NT2/D1 (cell line): ENCODE measurements at regions not wholly inside any gene's neighbourhood (a gene's known extent, or its start where the extent isn't known, plus 50 kb on each side); places are given as distances from the start of the nearest gene placed in this dataset.
A peak's percentile ranks its signal among the peaks of the same experiment; 100 is the strongest.

Experiments used
- DNase-seq: peaks from one replicate; pipeline ENCODE4 v3.0.0-alpha.2; 2011; ENCODE audit warnings: low read depth, low spot score
- H3K27me3 ChIP-seq: 2 replicates; pipeline ENCODE4 v1.6.0; 2011; ENCODE audit warnings: mild to moderate bottlenecking; ENCODE audit not compliant: insufficient read length, insufficient read depth
- H3K36me3 ChIP-seq: 2 replicates; pipeline ENCODE4 v1.6.1; 2011; ENCODE audit warnings: mild to moderate bottlenecking, low read length, mixed read lengths; ENCODE audit not compliant: insufficient read depth, insufficient read length
- H3K4me1 ChIP-seq: 2 replicates; pipeline ENCODE4 v1.5.1; 2011; ENCODE audit not compliant: insufficient read depth, insufficient read length
- H3K4me3 ChIP-seq: 2 replicates; pipeline ENCODE4 v1.5.1; 2011; ENCODE audit warnings: low read depth; ENCODE audit not compliant: insufficient read length
- H3K9ac ChIP-seq: 2 replicates; pipeline ENCODE4 v1.6.0; 2011; ENCODE audit warnings: low read depth; ENCODE audit not compliant: insufficient read length
- H3K9me3 ChIP-seq: 2 replicates; pipeline ENCODE4 v1.5.1; 2011; ENCODE audit warnings: mild to moderate bottlenecking, low read length; ENCODE audit not compliant: insufficient read depth
- SUZ12 ChIP-seq: IDR thresholded peaks from 2 replicates; pipeline ENCODE4 v1.6.1; 2011; ENCODE audit not compliant: insufficient read length, insufficient read depth; ENCODE audit errors: extremely low read depth
- YY1 ChIP-seq: IDR thresholded peaks from 2 replicates; pipeline ENCODE4 v1.6.1; 2011; ENCODE audit not compliant: insufficient read length, insufficient read depth
- ZNF274 ChIP-seq: IDR thresholded peaks from 2 replicates; pipeline ENCODE4 v1.6.1; 2011; ENCODE audit warnings: mild to moderate bottlenecking, low read depth, low read length

- TF ChIP-seq ZNF274 (no peak), YY1 (no peak), SUZ12 (no peak)
Measured at GRCh38 chr9:135259273-135259672, 171.8 kb downstream of the OLFM1 start.

GRCh38 chr9:135260221-135261180, 173.0 kb downstream of the OLFM1 start:
- DNase-seq: peak; percentile 38
- no peaks in the 10 kb centered on the region for H3K36me3 ChIP-seq
- peaks cover 8% of the 10 kb centered on the region for H3K4me1 ChIP-seq
- H3K9me3 ChIP-seq: no peaks in the 10 kb centered on the region
- TF ChIP-seq SUZ12 (no peak), ZNF274 (no peak), YY1 (no peak)
- H3K27me3 ChIP-seq: peaks cover 9% of the 10 kb centered on the region
- H3K4me3 ChIP-seq: no peak overlapping the region
- H3K9ac ChIP-seq: peak overlapping the region; percentile 52

More at GRCh38 chr9:135259273-135259672, 171.8 kb downstream of the OLFM1 start:
- Histone ChIP-seq H3K4me1 (peaks cover 17% of the 10 kb centered on the region), H3K9me3 (no peaks in the 10 kb centered on the region), H3K27me3 (peaks cover 7% of the 10 kb centered on the region), H3K9ac (no peak overlapping the region), H3K4me3 (no peak overlapping the region), H3K36me3 (no peaks in the 10 kb centered on the region)
- no peak for DNase-seq

GRCh38 chr9:135262248-135262647, 174.8 kb downstream of the OLFM1 start:
- Histone ChIP-seq H3K36me3 (no peaks in the 10 kb centered on the region), H3K4me1 (peaks cover 5% of the 10 kb centered on the region), H3K9me3 (no peaks in the 10 kb centered on the region), H3K4me3 (no peak overlapping the region), H3K9ac (no peak overlapping the region), H3K27me3 (peaks cover 9% of the 10 kb centered on the region)
- TF ChIP-seq YY1 (no peak), SUZ12 (no peak), ZNF274 (no peak)
- DNase-seq: no peak

GRCh38 chr9:135263511-135263910, 176.0 kb downstream of the OLFM1 start:
- Histone ChIP-seq H3K9ac (no peak overlapping the region), H3K27me3 (peaks cover 9% of the 10 kb centered on the region), H3K4me1 (peaks cover 5% of the 10 kb centered on the region), H3K9me3 (no peaks in the 10 kb centered on the region), H3K4me3 (no peak overlapping the region), H3K36me3 (no peaks in the 10 kb centered on the region)
- DNase-seq: no peak
- TF ChIP-seq ZNF274: no peak
- no peak for TF ChIP-seq YY1

GRCh38 chr9:135265931-135266330, 178.5 kb downstream of the OLFM1 start:
- peaks cover 16% of the 10 kb centered on the region for H3K4me1 ChIP-seq
- H3K9me3 ChIP-seq: no peaks in the 10 kb centered on the region
- no peaks in the 10 kb centered on the region for H3K36me3 ChIP-seq
- TF ChIP-seq SUZ12: no peak
- H3K4me3 ChIP-seq: no peak overlapping the region
- H3K27me3 ChIP-seq: peaks cover 6% of the 10 kb centered on the region
- no peak overlapping the region for H3K9ac ChIP-seq
- DNase-seq: no peak

GRCh38 chr9:135267191-135267809, 179.8 kb downstream of the OLFM1 start:
- no peak for DNase-seq
- Histone ChIP-seq H3K27me3 (peaks cover 2% of the 10 kb centered on the region), H3K9me3 (no peaks in the 10 kb centered on the region), H3K36me3 (no peaks in the 10 kb centered on the region), H3K4me3 (no peak overlapping the region), H3K4me1 (peaks cover 12% of the 10 kb centered on the region), H3K9ac (no peak overlapping the region)
- TF ChIP-seq ZNF274 (no peak), SUZ12 (no peak), YY1 (no peak)

GRCh38 chr9:135268031-135268430, 180.6 kb downstream of the OLFM1 start:
- H3K4me3 ChIP-seq: no peak overlapping the region
- peaks cover 2% of the 10 kb centered on the region for H3K27me3 ChIP-seq
- H3K36me3 ChIP-seq: no peaks in the 10 kb centered on the region
- DNase-seq: no peak
- no peaks in the 10 kb centered on the region for H3K9me3 ChIP-seq
- no peak overlapping the region for H3K9ac ChIP-seq
- peaks cover 12% of the 10 kb centered on the region for H3K4me1 ChIP-seq
- TF ChIP-seq SUZ12 (no peak), ZNF274 (no peak), YY1 (no peak)
